Thyroid gland (tissue), 4 donors: ENCODE measurements at regions not wholly inside any gene's neighbourhood (a gene's known extent, or its start where the extent isn't known, plus 50 kb on each side); places are given as distances from the start of the nearest gene placed in this dataset.

Experiments used
- DNase-seq, 2 donors: peaks; one replicate each; pipeline ENCODE4 v3.0.0-alpha.2; 2019
- H3K27ac ChIP-seq, 3 donors: fragments of 200-600 bp; sonication (generic); 1 replicate in 2 of 3; 2 replicates in 1 of 3; pipeline ENCODE4 v1.5.1; 2016 to 2019; ENCODE audit warnings: mild to moderate bottlenecking in 1 of 3, moderate library complexity in 1 of 3
- H3K27me3 ChIP-seq: fragments of 200-600 bp; sonication (generic); one replicate; pipeline ENCODE4 v1.5.1; 2019
- H3K36me3 ChIP-seq, 2 donors: fragments of 200-600 bp; sonication (generic); one replicate each; pipeline ENCODE4 v1.5.1; 2016 to 2019
- H3K4me1 ChIP-seq, 2 donors: fragments of 200-600 bp; sonication (generic); one replicate each; pipeline ENCODE4 v1.5.1; 2017 to 2019
- H3K4me3 ChIP-seq, 3 donors: fragments of 200-600 bp; sonication (generic); replicated peaks in 1 of 3; 1 replicate in 2 of 3; 2 replicates in 1 of 3; pipeline ENCODE4 v1.5.1; 2016; ENCODE audit warnings: mild to moderate bottlenecking in 1 of 3
- H3K9me3 ChIP-seq: fragments of 200-600 bp; sonication (generic); one replicate; pipeline ENCODE4 v1.5.1; 2017
- CTCF ChIP-seq, 6 experiments: fragments of 200-600 bp in 3 of 6; fragments of 450-650 bp in 3 of 6; sonication (generic) in 3 of 6; IDR thresholded peaks; one replicate each; pipeline ENCODE4 v1.5.1; 2016 to 2019; ENCODE audit warnings: antibody characterized with exemption in 6 of 6, mild to moderate bottlenecking in 2 of 6, inconsistent platforms in 1 of 6, moderate library complexity in 1 of 6
- POLR2A ChIP-seq, 2 donors: fragments of 450-650 bp; IDR thresholded peaks; one replicate each; pipeline ENCODE4 v1.6.1; 2017; ENCODE audit warnings: antibody characterized with exemption in 2 of 2, mild to moderate bottlenecking in 2 of 2, moderate library complexity in 1 of 2
- WGBS, 2 donors: methylation state at CpG; one replicate each; pipeline ENCODE4 v1.1.5; 2017; 5-methylcytosine and 5-hydroxymethylcytosine counted together
- intact Hi-C: fragments of 100-400 bp; cut with DNase I; formaldehyde crosslinking; loops from one replicate; pipeline ENCODE4 v1.15.1; 2023

- 71 to 87% methylated on average over 3 of the region's 3 CpGs for WGBS, 2 donors
- no peak for DNase-seq
- Histone ChIP-seq H3K36me3 (no peaks in the 10 kb centered on the region), H3K27ac (no peak overlapping the region), H3K9me3 (no peaks in the 10 kb centered on the region), H3K4me1 (peaks cover 4 to 5% of the 10 kb centered on the region in 2 donors), H3K4me3 (no peak overlapping the region), H3K27me3 (no peaks in the 10 kb centered on the region)
- TF ChIP-seq CTCF (IDR thresholded peaks at IDR 0.05) (no peak), POLR2A (IDR thresholded peaks at IDR 0.05) (no peak)
- intact Hi-C loops, result no loop called here
Observed at GRCh38 chr11:122242731-122243130, 126.7 kb upstream of the BLID start.

- Histone ChIP-seq H3K9me3 (no peaks in the 10 kb centered on the region), H3K27me3 (no peaks in the 10 kb centered on the region), H3K36me3 (no peaks in the 10 kb centered on the region), H3K27ac (no peak overlapping the region), H3K4me1 (no peaks in the 10 kb centered on the region), H3K4me3 (no peak overlapping the region)
- intact Hi-C loops, result no loop called here
- DNase-seq, result no peak
- TF ChIP-seq CTCF (IDR thresholded peaks at IDR 0.05), result no peak
- no peak for TF ChIP-seq POLR2A (IDR thresholded peaks at IDR 0.05)
- 96 to 98% methylated on average over 3 of the region's 3 CpGs for WGBS, 2 donors
Observed at GRCh38 chr11:122241566-122241965, 125.6 kb upstream of the BLID start.

- peaks cover 0 to 3% of the 10 kb centered on the region in 2 donors for H3K4me1 ChIP-seq
- no peak for TF ChIP-seq CTCF (IDR thresholded peaks at IDR 0.05)
- no peak for TF ChIP-seq POLR2A (IDR thresholded peaks at IDR 0.05)
- no peaks in the 10 kb centered on the region for H3K27me3 ChIP-seq
- H3K9me3 ChIP-seq, result no peaks in the 10 kb centered on the region
- H3K36me3 ChIP-seq, result no peaks in the 10 kb centered on the region
- H3K4me3 ChIP-seq, result no peak overlapping the region
- intact Hi-C loops, result no loop called here
- 82 to 88% methylated on average over 3 of the region's 3 CpGs for WGBS, 2 donors
- no peak overlapping the region for H3K27ac ChIP-seq
- no peak for DNase-seq
Observed at GRCh38 chr11:122240638-122241037, 124.6 kb upstream of the BLID start.

- H3K27ac ChIP-seq, result no peak overlapping the region
- H3K4me3 ChIP-seq, result no peak overlapping the region
- DNase-seq, result no peak
- 22 to 33% methylated on average over 3 of the region's 3 CpGs for WGBS, 2 donors
- H3K36me3 ChIP-seq, result no peaks in the 10 kb centered on the region
- H3K27me3 ChIP-seq, result no peaks in the 10 kb centered on the region
- TF ChIP-seq POLR2A (IDR thresholded peaks at IDR 0.05) (no peak), CTCF (IDR thresholded peaks at IDR 0.05) (no peak)
- H3K9me3 ChIP-seq, result no peaks in the 10 kb centered on the region
- intact Hi-C loops, result no loop called here
- H3K4me1 ChIP-seq, result peaks cover 0 to 5% of the 10 kb centered on the region in 2 donors
Observed at GRCh38 chr11:122235615-122236014, 119.6 kb upstream of the BLID start.

- Histone ChIP-seq H3K27ac (no peak overlapping the region), H3K9me3 (no peaks in the 10 kb centered on the region), H3K36me3 (no peaks in the 10 kb centered on the region), H3K27me3 (no peaks in the 10 kb centered on the region), H3K4me1 (peaks cover 0 to 9% of the 10 kb centered on the region in 2 donors), H3K4me3 (no peak overlapping the region)
- intact Hi-C loops, result no loop called here
- DNase-seq, result no peak
- 91 to 98% methylated on average over 3 of the region's 3 CpGs for WGBS, 2 donors
- TF ChIP-seq CTCF (IDR thresholded peaks at IDR 0.05) (no peak), POLR2A (IDR thresholded peaks at IDR 0.05) (no peak)
Observed at GRCh38 chr11:122234780-122235179, 118.8 kb upstream of the BLID start.
